ENCODE measurements at regions not wholly inside any gene's neighbourhood (a gene's known extent, or its start where the extent isn't known, plus 50 kb on each side); places are given as distances from the start of the nearest gene placed in this dataset.
"Not testable (repeated sequence)": the region's sequence is repeated elsewhere in the genome, so short reads cannot be mapped to it uniquely, and the experiment has no call there.

DNA sequence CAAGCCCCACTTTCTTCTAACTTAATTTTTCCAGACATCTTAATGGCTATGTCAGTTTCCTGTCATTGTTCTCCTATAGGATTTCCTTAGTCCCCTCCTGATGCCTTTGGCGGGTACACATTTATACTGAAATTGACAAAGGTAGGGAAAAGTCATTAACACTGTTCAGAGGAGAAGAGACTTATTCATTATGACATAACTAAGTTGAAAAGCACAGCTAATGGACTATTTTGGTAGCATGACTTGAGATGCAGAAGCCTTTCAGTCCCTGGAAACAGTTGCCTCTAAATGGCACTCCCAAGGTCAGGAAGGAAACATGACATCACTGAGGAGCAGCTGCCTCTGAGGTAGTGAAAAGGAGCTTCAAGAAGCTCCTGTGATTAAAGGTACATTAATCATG lies 317.5 kb upstream of the KITLG start:
- no peak for DNase-seq (ENCODE audit: low read depth, low spot score)
- TF ChIP-seq, protein P1, sequence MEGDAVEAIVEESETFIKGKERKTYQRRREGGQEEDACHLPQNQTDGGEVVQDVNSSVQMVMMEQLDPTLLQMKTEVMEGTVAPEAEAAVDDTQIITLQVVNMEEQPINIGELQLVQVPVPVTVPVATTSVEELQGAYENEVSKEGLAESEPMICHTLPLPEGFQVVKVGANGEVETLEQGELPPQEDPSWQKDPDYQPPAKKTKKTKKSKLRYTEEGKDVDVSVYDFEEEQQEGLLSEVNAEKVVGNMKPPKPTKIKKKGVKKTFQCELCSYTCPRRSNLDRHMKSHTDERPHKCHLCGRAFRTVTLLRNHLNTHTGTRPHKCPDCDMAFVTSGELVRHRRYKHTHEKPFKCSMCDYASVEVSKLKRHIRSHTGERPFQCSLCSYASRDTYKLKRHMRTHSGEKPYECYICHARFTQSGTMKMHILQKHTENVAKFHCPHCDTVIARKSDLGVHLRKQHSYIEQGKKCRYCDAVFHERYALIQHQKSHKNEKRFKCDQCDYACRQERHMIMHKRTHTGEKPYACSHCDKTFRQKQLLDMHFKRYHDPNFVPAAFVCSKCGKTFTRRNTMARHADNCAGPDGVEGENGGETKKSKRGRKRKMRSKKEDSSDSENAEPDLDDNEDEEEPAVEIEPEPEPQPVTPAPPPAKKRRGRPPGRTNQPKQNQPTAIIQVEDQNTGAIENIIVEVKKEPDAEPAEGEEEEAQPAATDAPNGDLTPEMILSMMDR (IDR thresholded peaks at IDR 0.05; ENCODE audit: insufficient read depth, low read length, missing control alignments): no peak
- POLR2A ChIA-PET: no interaction called here
- no peak overlapping the region for H3K4me3 ChIP-seq (ENCODE audit: low read depth, low read length)
- CTCF ChIA-PET: no interaction called here

DNA sequence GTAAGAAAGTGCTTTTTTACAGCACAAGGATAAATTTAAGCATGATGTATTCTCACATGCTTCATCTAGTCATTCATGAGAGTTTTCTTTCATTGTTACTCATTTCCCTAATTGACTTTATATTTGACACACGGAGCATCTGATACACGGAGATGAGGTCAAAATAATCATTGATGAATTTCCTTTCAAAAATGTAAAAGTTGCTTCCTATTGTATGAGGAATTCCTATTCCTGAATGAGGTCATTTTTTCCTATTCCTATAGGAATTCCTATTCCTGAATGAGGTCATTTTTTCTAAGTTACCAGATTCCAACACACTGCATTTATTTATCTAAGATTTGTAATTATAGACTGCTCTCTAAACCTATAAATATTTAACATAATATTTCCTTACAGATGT lies 316.7 kb upstream of the KITLG start:
- CTCF ChIA-PET: interaction anchor here (1.2 kb wide), 1 partner anchor 10 kb away, joined by 5 read pairs; no protein-coding TSS in a partner anchor
- POLR2A ChIA-PET: interaction anchor here (0.9 kb wide), 1 partner anchor 317 kb away, joined by 4 read pairs; the partner anchor contains the start of gene KITLG
- no peak for DNase-seq (ENCODE audit: low read depth, low spot score)
- TF ChIP-seq, protein P1 (IDR thresholded peaks at IDR 0.05; ENCODE audit: insufficient read depth, low read length, missing control alignments): no peak
- H3K4me3 ChIP-seq (ENCODE audit: low read depth, low read length): no peak overlapping the region

DNA sequence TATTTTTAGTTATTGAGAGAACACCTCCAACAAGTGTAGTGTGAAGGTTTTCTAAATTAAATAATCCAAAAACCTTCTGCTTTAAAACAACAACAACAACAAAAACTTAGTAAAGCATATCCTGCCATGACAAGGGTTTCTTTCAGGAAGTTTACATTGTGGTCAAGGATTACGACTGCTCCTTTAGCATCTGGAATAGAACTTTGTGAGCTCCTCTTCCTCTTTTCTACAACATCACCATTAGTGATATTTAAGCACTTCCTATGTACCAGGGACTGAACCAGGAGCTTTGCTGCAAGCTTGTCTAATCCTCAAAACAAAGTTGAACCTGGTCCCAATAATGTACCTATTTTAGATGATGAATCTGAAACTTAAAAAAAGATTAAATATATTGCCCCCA lies 315.4 kb upstream of the KITLG start:
- CTCF ChIA-PET: interaction anchor here (1.2 to 1.4 kb wide), 2 partner anchors 8 to 261 kb away, joined by 3 to 5 read pairs; no protein-coding TSS in a partner anchor
- DNase-seq (ENCODE audit: low read depth, low spot score): no peak
- POLR2A ChIA-PET: no interaction called here
- no peak overlapping the region for H3K4me3 ChIP-seq (ENCODE audit: low read depth, low read length)
- TF ChIP-seq, protein P1 (IDR thresholded peaks at IDR 0.05; ENCODE audit: insufficient read depth, low read length, missing control alignments): no peak

DNA sequence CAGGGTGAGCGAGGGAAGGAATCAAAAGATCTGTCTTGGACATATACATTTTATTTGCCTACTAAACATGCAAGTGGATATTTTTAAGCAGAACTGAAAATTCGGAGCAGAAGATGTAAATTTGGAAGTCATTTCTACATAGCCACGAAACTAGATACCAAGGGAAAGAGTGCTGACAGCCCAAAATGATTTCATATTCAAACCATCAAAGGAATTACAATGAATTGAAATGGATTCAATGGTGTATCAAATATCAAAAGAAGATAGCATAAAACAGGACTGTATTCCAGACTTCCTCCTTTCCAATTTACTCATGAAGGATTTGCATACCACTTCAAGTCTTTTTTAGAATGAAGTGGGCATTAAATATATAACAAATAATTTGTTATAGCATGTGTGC lies 313.5 kb upstream of the KITLG start:
- TF ChIP-seq, protein P1 (IDR thresholded peaks at IDR 0.05; ENCODE audit: insufficient read depth, low read length, missing control alignments): no peak
- no peak for DNase-seq (ENCODE audit: low read depth, low spot score)
- ChIA-PET CTCF (interaction anchor here (1.2 kb wide), 1 partner anchor 25 kb away, joined by 3 read pairs; no protein-coding TSS in a partner anchor), POLR2A (no interaction called here)
- no peak overlapping the region for H3K4me3 ChIP-seq (ENCODE audit: low read depth, low read length)

DNA sequence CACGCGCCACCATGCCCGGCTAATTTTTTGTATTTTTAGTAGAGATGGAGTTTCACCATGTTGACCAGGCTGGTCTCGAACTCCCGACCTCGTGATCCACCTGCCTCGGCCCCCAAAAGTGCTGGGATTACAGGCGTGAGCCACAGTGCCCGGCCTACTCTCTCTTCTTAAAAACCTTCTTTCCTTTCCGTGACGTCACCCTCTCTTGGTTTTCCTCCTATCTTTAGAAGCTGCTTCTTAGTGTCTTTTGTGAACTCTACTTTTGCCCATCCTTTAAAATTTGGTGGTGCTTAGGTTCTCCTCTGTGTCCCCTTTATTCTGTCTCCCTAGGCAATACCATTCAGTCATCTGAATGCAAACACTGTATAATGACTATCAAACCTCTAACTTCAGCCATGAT lies 311.2 kb upstream of the KITLG start:
- CTCF ChIA-PET: interaction anchor here (0.7 kb wide), 1 partner anchor 12 kb away, joined by 3 read pairs; no protein-coding TSS in a partner anchor
- H3K4me3 ChIP-seq (ENCODE audit: low read depth, low read length); DNase-seq (ENCODE audit: low read depth, low spot score); POLR2A ChIA-PET: not testable (repeated sequence)

DNA sequence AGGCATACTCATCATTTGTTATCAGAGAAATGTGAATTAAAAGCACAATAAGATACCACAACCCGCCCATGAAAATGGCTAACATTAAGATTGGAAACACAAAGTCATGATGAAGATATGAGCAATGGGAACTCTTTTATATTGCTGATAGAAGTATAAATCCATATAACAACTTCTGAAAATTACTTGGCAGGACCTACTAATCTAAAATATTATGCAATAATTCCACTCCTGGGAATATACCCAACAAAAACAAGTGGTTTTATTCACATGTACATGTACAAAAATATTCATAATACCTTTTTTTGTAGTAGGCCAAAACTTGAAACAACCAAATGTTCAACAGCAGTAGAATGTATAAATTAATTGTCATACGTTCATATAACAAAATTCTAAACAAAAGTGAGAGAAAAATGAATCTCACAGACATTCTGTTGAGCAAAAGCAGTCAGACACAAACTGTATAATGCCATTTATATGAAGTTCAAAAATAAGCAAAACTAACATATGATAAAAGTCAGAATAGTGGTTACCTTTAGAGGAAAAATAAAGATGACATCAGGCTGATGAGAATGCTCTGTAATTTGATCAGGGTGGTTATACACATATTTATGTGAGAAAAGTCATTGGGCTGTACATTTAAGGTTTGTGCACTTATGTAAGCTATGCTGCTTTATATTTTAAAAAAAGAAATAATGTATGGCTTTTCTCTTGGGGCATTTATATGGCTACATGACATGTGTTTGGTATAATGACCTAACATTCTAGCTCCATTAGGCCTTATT lies 309.2 kb upstream of the KITLG start:
- no peak overlapping the region for H3K4me3 ChIP-seq (ENCODE audit: low read depth, low read length)
- TF ChIP-seq, protein P1 (IDR thresholded peaks at IDR 0.05; ENCODE audit: insufficient read depth, low read length, missing control alignments): no peak
- CTCF ChIA-PET: no interaction called here
- DNase-seq (ENCODE audit: low read depth, low spot score): no peak
- POLR2A ChIA-PET: no interaction called here

DNA sequence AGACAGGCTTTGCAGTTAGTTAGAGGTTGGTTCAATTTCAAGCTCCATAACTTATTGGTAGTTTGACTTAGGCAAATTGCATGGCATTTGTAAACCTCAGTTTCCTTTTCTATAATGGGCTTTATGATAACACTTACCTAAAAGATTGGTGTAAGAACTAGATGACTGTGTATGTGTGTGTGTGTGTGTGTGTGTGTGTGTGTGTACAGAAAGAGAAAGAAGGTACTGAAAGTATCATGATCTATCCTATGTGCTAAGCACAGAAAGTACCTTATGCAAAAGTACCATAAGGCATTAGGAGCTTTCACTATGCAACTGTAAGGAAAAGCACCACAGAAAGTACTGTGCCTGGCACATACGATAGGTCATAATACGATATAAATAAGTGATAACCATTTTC lies 304.3 kb upstream of the KITLG start:
- no peak for DNase-seq (ENCODE audit: low read depth, low spot score)
- no peak overlapping the region for H3K4me3 ChIP-seq (ENCODE audit: low read depth, low read length)
- TF ChIP-seq, protein P1 (IDR thresholded peaks at IDR 0.05; ENCODE audit: insufficient read depth, low read length, missing control alignments): no peak
- ChIA-PET POLR2A (no interaction called here), CTCF (no interaction called here)
